Fibroblast of peridontal ligament (primary cell): ENCODE measurements at regions not wholly inside any gene's neighbourhood (a gene's known extent, or its start where the extent isn't known, plus 50 kb on each side); places are given as distances from the start of the nearest gene placed in this dataset.
"Not testable (repeated sequence)": the region's sequence is repeated elsewhere in the genome, so short reads cannot be mapped to it uniquely, and the experiment has no call there.

Experiments used
- DNase-seq: peaks from one replicate; pipeline ENCODE4 v3.0.0-alpha.2; 2010; ENCODE audit errors: extremely low read depth

DNA sequence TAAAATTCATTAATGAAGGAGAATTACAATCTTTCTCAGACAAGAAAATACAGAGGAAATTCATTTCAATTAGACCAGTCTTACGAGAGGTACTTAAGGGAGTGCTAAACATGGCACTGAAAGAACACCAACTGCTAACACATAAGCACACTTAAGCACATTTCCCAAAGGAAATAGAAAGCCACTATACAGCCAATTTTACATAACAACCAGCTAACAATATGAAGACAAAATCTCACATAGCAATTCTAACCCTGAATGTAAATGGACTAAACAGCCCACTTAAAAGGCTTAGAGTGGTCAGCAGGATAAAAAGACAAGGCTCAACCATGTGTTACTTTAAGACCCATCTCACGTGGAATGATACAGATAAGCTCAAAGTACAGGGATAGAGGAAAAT, 339.5 kb upstream of the LUZP2 start:
- DNase-seq = no peak

DNA sequence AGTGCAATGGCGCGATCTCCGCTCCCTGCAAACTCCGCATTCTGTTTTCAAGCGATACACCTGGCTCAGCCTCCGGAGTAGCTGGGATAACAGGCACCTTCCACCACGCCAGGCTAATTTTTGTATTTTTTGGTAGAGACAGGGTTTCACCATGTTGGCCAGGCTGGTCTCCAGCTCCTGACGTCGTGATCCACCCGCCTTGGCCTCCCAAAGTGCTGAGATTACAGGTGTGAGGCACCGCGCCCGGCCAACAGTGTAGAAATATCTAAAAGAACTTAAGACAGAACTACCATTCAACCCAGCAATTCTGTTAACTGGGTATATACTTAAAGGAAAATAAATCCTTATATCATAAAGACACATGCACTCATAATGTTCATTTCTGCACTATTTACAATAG, 335.3 kb upstream of the LUZP2 start:
- no peak for DNase-seq

DNA sequence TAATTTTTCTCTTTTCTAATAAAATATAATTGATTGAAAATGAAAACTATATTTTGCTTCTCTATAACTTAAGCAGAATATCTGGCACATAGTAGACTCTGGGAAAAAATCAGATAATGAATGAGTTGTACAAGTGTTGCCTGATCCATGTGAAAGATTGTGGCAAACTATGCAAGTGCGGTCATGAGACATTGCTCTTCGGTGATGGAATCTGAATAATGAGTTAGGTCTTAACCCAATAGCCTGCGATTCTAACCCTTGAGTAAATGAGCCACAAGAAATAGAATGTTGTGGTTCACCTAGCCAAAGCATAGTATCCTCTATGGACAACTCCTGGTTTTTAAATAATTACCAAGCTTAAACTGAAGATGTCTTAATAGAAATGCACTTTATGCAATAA, 333.7 kb upstream of the LUZP2 start:
- DNase-seq = no peak

DNA sequence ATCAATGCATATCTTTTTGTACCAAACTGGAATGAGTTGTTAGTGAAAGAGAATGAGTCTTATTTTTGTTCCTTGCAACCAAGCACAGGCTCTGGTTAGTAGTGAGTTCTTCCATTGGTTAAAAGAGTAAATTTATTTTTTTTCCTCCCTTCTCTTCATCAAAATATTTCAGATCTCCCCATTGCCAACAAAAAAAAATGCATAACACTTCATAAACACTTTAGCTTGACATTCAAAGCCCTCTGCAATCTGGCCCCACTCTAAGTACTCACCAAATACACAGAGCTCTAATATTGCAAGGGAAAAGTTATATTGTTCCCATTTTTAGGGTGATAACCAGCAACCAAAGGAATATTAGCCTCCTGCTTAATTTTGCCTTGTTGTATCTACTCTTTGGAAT, 333.0 kb upstream of the LUZP2 start:
- no peak for DNase-seq

DNA sequence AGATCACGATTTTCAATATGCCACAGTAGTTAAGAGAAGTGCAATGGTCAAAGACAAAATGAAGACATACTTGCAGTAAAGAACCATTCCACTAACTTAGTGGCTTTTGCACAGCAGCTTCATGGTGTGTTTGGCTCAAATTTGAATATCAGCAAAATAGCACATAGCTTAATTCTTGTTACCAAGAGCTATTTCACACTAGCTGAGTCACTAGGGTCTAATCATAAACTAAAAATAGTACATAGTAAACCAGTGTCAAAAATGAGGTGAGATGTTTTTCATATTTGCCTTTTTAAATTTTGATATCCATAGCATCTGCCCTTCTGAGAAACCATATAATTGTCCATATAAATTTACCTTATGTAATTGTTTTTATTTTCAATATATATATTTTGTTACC, 325.0 kb upstream of the LUZP2 start:
- DNase-seq = no peak

DNA sequence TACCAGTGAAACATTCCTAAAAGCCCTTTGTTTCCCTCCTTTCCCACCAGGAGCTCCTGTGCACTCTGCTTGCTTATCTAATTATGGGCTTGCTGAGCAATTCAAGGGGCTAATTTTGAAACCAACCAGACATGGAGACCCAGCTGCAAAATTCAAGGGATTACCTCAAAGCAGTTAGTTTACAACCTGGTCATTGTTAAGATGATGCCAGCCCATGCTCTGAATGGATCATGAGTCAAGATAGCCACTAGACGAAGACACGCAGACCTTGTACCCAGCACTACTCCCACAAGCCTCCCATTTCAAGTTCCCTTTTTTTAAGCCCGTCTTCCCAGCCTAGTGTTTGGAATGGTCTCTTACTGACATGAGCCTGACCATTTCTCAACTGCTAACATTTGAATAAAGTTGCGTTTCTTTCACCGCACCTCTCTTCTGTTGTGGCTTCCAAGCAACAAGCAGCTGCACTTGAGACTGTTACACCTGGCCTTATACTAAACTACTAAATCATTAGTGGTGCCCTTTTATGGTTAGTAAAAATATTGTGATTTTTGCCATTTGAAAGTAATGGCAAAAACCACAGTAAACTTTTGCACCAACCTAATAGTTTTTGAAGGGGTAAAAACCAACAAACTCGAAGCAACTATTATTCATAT, 315.3 kb upstream of the LUZP2 start:
- no peak for DNase-seq

DNA sequence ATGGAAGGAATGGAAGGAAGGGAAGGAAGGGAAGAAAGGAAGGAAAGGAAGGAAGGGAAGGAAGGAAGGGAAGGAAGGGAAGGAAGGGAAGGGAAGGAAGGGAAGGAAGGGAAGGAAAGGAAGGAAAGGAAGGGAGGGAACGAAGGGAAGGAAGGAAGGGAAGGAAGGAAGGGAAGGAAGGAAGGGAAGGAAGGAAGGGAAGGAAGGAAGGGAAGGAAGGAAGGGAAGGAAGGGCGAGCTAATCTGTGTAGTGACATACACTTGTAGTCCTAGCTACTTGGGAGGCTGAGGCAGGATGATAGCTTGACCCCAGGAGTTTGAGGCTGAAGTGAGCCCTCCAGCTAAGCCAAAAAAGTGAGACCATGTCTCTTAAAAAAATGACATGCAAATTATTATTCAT, 311.3 kb upstream of the LUZP2 start:
- DNase-seq = not testable (repeated sequence)

DNA sequence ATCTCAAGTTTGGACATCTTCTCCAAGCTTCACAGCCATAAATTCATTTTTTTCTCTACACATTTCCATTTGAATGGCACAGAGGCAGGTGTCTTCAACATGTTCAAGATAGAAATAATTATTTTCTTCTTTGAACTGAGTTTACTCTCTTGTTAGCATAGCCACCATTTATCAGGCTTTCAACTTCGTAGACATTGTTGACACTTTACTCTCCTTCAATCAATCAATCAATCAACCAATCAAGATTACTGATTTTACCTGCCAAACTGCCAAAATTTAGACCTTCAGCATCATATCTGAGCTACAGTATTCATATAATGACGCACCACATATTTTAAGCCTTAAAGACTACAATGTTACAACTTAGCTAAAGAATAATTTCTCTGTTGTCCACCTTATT, 300.1 kb upstream of the LUZP2 start:
- DNase-seq = no peak

DNA sequence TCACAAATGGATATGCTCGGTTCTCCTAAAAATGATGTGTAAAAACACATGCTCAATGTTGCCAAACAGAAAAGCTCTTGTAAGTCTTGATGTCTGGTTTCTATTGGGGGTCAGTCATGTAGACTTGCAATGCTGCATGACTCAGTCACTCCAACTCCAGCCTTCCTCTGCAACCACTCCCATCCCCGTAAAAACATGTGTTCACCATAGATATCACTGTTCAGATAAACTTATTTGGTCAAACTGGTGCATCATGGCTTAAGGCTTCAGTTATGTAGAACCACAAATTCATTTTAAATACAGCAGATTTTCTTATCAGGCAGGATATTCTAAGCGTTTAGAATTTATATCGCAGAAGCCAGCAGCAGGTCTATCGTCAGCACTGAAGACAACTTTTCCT, 298.4 kb upstream of the LUZP2 start:
- no peak for DNase-seq

DNA sequence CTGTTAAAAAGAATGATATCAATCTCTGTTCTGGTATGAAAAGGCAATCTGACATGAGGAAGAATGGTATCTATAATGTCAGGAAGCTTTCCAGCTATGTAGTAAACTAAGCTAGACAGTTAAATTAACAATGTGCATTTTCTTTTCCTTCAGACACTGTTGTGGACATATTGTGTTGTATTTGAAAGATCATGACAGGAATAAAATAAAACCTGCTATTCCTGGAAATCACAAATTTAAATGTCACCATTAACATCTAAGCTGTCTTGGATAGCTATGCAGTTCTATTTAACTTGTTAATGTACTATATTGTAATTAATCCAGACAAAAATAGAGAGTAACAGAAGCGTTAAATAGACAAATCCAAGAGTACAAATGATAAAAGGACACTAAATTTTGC, 297.4 kb upstream of the LUZP2 start:
- no peak for DNase-seq

DNA sequence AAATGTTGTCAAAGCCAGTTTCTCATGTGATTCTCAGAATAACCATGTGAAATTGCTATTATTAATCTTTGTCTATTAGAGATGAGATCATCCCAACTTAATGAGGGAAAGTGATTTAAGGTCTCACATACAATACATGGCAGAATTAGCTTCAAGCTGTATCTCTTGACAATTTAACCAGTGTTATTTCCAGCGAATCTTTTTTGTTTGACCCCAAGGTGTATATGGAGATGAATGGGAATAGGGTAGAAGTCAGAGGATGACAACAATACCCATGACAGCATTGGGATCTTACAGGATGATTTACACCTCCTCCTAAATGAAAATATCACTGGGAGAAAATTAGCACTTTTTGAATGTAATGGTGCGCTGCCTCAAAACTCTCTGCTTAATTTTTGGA, 290.8 kb upstream of the LUZP2 start:
- DNase-seq = no peak

DNA sequence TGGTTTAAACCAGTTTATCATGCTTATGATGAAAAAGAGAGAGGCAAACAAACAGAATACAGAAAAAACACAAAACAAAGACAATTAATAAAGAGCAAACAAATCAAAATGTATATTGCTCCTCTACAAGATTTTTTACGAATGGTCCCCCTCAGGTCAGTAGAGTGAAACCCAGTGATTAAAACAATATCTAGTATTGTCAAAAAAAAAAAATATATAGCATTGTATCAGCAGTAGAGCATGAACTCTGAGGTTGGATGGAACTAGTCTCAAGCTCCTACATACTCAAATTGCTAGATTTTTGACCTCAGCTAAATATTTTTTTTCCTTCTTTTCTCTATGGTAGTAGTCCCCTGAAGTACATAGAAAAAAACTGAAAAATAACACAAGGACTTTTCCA, 290.3 kb upstream of the LUZP2 start:
- DNase-seq = no peak

DNA sequence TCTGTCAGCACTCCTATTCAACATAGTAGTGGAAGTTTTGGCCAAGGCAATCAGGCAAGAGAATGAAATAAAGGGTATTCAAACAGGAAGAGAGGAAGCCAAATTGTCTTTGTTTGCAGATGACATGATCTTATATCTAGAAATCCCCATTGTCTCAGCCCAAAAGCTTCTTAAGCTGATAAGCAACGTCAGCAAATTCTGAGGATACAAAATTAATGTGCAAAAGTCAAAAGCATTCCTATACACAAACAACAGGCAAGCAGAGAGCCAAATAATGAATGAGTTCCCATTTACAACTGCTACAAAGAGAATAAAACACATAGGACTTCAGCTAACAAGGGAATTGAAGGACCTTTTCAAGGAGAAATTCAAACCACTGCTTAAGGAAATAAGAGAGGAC, 280.4 kb upstream of the LUZP2 start:
- no peak for DNase-seq

DNA sequence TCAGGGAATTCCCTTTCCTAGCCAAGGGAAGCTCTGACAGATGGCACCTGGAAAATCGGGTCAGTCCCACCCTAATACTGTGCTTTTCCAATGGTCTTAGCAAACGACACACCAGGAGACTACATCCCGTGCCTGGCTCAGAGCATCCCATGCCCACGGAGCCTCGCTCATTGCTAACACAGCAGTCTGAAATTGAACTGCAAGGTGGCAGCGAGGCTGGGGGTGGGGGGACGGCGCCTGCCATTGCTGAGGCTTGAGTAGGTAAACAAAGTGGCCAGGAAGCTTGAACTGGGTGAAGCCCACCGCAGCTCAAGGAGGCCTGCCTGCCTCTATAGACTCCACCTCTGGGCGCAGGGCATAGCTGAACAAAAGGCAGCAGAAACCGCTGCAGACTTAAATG, 279.5 kb upstream of the LUZP2 start:
- DNase-seq = not testable (repeated sequence)

DNA sequence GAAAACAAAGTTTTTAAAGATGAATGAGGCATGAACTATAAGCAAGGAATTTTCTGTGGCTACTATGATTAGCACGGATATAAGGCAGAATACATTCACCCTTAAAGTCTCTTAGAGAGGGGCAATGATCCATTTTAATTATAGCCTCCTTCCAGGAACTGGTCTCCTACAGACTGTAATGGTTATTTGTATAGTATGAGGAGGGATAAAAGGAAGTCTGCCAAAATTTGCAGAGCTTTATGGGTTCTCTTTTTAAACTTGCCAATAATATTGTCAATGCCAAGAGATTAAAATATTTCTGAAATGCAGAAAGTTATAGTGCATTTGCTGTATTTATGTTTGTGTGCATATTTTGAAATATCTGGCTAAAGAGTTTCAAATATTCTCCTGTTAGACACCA, 271.4 kb upstream of the LUZP2 start:
- no peak for DNase-seq

DNA sequence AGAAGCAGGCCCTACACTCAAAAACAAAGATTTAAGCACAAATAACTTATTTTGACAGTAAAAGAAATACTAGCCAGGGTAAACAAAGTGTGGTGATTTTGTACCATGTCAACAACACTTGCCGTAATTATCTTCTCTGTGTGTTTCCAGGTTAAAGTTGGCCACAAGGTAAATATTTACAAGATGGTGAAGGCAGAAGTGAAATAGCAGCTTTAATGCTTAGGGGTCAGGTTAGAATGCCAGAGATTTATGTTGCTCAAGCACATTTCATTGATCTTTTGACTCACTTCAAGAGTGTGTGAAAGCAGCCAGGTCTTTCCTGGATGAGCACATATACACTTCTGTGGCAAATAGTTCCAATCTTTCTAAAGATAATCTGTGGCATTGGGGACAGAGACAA, 270.2 kb upstream of the LUZP2 start:
- DNase-seq = no peak

DNA sequence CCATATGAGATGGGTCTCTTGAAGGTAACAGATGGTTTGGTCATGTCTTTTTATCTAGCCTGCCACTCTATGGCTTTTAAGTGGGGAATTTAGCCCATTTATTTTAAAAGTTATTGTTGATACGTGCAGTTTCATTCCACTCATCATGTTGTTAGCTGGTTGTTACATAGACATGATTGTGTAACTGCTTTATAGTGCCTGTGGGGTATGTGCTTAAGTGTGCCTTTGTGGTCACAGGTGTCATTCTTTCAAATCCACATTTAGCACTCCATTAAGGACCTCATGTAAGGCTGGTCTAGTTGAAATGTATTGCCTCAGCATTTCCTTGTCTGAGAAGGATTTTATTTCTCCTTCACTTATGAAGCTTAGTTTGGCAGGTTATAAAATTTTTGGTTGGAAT, 263.8 kb upstream of the LUZP2 start:
- no peak for DNase-seq

DNA sequence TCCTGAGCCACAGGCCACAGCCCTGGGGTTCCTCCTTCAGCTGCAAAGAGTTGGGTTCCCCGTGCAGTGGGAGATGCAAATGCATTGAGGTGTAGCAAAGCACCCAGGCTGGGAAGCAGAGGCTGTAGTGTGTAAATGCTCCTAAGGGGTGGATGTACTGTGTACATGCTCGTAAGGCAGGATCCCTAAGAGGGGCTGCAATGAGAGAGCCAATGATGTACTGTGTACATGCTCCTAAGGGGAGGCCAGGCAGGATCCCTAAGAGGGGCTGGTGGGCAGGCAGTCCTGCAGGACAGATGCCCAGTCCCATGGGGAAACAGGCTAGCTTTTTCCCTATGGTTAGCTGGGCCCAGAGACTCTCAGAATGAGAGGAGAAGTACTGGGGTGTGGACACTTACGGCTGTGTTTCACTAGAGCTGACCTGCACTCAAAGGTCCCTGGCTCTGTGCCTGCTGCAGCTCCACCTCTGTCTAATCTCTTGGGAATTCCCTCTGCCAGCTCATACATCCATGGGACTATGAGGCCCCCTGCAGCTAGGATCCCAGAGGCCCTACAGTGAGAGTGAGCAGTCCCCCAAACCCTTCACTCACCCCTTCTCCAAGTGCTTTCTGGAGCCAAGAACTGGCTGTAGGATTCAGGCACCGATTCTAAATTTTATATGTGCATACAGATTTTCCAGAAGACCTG, 261.9 kb upstream of the LUZP2 start:
- no peak for DNase-seq

DNA sequence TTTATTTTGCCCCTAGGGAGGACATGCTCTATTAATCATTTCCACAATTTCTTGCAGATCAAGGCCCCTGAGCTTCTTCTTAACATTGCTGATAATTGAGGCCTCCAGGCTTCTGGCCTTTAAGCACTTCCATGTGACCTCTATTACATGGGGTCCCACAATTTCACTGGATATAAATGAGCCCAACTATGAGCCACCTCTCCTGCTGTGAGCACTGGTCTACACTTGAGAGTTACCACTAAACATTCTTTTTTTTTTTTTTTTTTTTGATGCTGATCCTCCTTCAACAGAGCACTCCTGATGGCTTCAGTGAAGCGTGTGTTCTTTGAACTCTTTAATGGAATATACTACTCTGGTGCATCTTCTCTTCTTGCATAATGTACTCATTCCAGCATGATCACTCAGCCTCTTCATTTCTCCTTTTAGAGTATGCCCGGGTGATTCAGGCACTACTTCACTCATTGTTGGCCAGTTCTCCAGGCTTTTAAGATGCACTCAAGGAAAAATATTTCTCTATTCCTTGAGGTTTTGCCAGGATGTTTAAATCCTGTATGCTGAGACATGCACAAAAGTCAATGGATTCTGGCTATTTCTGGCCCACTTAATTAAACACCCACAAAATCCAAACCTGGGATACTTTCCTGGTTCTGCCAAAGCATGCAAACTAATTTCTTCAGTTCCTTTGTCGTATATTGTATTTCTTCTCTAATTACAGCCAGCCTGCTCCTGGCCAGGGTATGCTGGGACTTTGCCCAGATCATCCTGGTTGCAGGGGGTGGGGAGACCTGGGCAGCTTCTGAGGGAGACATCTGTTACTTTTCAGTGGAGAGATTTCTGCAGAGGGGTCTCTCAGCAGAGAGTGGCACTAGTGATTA, 257.8 kb upstream of the LUZP2 start:
- peak; percentile 88 for DNase-seq

DNA sequence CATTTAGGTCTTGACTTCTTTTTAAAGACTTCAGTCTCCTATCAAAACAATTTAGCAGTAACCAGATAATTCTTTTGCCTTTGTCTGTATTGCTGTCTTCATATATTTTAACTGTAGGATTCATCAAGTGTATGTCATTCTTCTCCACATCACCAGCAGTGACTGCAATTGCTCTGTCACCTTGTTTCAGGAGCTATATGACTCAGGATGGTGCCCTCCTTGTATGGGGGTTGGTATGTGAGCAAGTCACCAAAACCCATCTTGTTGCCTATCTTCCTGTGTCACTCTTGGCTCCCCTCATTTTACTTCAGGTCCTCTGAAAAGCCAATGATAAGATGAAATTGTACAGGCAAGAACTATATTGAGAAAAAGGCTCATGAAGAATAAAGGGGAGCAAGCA, 256.9 kb upstream of the LUZP2 start:
- DNase-seq = no peak

DNA sequence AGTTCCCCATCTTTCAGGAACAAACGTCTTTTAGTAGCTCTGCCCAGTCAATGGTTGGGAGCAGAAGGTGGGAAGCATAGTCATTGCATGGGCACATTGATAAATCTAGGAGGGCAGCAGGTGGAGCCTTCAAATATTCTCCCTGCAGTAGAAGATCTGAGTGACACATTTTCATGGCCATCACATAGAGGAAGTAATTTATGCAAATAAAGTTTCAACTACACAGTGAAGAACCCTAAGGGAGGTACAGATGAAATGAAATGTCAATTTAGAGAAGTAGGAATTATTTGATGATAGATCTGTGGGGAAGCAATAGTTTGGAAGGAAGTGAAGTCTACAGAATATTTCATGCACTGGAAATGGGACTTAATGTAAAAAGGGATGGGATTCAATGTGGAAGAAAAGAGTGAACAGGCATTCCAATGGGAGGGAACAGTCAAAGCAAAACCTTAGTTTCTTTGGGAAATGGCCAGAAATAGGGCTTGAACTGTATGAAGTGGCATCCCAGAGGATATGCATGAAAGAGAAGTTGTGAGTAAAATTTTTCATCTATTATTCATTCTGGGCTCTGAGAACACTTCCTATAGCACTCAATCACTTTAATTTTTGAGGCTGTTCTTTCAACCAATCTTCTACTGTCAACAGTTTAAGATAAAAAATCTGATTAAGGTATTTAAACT, 256.2 kb upstream of the LUZP2 start:
- DNase-seq = no peak

DNA sequence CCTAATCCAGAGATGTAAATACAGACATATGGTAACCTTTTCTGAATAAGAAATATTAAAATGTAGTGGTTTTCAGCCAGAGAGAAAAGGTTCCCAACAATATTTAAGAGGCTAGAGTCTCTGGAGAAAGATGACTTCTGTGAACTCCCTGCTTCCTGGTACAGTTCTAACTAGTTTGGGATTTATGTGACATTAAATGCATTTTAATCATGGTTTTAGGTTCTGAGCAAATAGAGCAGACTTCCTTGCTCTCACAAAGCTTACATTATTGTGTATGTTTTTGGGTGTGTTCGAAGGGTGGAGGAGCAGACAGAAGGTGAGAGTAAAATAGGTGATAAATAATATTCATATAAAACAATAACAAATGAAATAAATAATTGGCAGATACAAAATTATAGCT, 250.1 kb upstream of the LUZP2 start:
- DNase-seq = no peak
